Panc1 (cell line): ENCODE measurements at regions not wholly inside any gene's neighbourhood (a gene's known extent, or its start where the extent isn't known, plus 50 kb on each side); places are given as distances from the start of the nearest gene placed in this dataset.

Experiments used
- CTCF ChIP-seq: fragments of 450-650 bp; IDR thresholded peaks from 2 replicates; pipeline ENCODE4 v1.5.1; 2017; ENCODE audit warnings: mild to moderate bottlenecking
- POLR2AphosphoS5 ChIP-seq: IDR thresholded peaks from 2 replicates; pipeline ENCODE4 v1.6.1; 2012; ENCODE audit warnings: mild to moderate bottlenecking, low read depth, low read length, moderate library complexity
- REST ChIP-seq, 2 experiments: IDR thresholded peaks; 2 replicates each; pipeline ENCODE4 v1.6.1; 2011 to 2012; ENCODE audit warnings: low read depth in 2 of 2, control low read depth in 1 of 2, low read length in 1 of 2, mild to moderate bottlenecking in 1 of 2, moderate library complexity in 1 of 2; ENCODE audit not compliant: insufficient read depth in 1 of 2
- SIN3A ChIP-seq: IDR thresholded peaks from 2 replicates; pipeline ENCODE4 v1.6.1; 2012; ENCODE audit warnings: low read depth, mild to moderate bottlenecking, low read length, moderate library complexity, borderline replicate concordance; ENCODE audit not compliant: insufficient read depth

- TF ChIP-seq CTCF (no peak), POLR2AphosphoS5 (no peak), REST (IDR thresholded peaks at IDR 0.05; ENCODE audit: insufficient read depth in 1 of 2, low read depth in 2 of 2, low read length in 1 of 2) (no peak), SIN3A (no peak)
These were observed 64.8 kb upstream of the SLCO2A1 start for GRCh38 chr3:134094491-134094890.
